Immature natural killer cell (primary cell): ENCODE measurements at regions not wholly inside any gene's neighbourhood (a gene's known extent, or its start where the extent isn't known, plus 50 kb on each side); places are given as distances from the start of the nearest gene placed in this dataset.

ENCODE experiments used
- DNase-seq, 3 donors: peaks; one replicate each; pipeline ENCODE4 v3.0.0; 2022; ENCODE audit warnings: mixed read lengths in 1 of 3
- H3K27ac Mint-ChIP-seq, 6 donors: one replicate each; pipeline ENCODE4 v1.8.0; 2020; ENCODE audit warnings: mixed read lengths in 6 of 6, mild to moderate bottlenecking in 5 of 6, inconsistent platforms in 4 of 6, moderate library complexity in 3 of 6
- H3K27me3 Mint-ChIP-seq, 3 donors: one replicate each; pipeline ENCODE4 v1.8.0; 2020 to 2021; ENCODE audit warnings: low read depth in 3 of 3, mild to moderate bottlenecking in 3 of 3, mixed read lengths in 3 of 3, moderate library complexity in 3 of 3, inconsistent platforms in 1 of 3
- H3K36me3 Mint-ChIP-seq, 3 donors: one replicate each; pipeline ENCODE4 v1.8.0; 2020; ENCODE audit warnings: mixed read lengths in 3 of 3, inconsistent platforms in 2 of 3, mild to moderate bottlenecking in 2 of 3
- H3K4me1 Mint-ChIP-seq, 2 donors: one replicate each; pipeline ENCODE4 v1.8.0; 2020; ENCODE audit warnings: inconsistent platforms in 2 of 2, mild to moderate bottlenecking in 2 of 2, mixed read lengths in 2 of 2, moderate library complexity in 1 of 2
- H3K4me3 Mint-ChIP-seq, 5 donors: one replicate each; pipeline ENCODE4 v1.8.0; 2020; ENCODE audit warnings: mild to moderate bottlenecking in 5 of 5, mixed read lengths in 5 of 5, inconsistent platforms in 3 of 5, moderate library complexity in 3 of 5
- H3K9me3 Mint-ChIP-seq, 6 donors: one replicate each; pipeline ENCODE4 v1.8.0; 2020; ENCODE audit warnings: mild to moderate bottlenecking in 6 of 6, mixed read lengths in 6 of 6, inconsistent platforms in 4 of 6, moderate library complexity in 3 of 6

DNA sequence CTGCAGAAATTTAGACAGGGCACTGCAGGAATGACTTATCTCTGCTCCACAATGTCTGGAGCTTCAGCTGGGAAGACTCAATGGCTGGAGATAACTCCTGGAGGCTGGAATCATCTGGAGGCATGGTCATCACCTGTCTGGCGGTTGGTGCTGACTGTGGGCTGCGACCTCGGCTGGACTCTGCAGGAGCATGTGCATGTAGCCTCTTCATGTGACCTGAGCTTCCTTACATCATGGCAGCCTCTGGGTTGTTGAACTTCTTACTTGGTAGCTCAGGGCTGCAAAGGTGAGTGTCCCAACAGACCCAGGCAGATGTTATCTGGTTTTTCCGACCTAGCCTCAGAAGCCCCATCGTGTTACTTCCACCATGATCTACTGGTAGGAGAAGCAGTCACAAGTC lies 188.2 kb upstream of the RPL38 start:
- Mint-ChIP-seq H3K9me3 (no peaks in the 10 kb centered on the region), H3K4me3 (no peak overlapping the region), H3K27ac (no peak overlapping the region), H3K36me3 (no peaks in the 10 kb centered on the region), H3K4me1 (no peaks in the 10 kb centered on the region), H3K27me3 (peaks cover 2 to 24% (median 6%) of the 10 kb centered on the region in 3 donors)
- no peak for DNase-seq

DNA sequence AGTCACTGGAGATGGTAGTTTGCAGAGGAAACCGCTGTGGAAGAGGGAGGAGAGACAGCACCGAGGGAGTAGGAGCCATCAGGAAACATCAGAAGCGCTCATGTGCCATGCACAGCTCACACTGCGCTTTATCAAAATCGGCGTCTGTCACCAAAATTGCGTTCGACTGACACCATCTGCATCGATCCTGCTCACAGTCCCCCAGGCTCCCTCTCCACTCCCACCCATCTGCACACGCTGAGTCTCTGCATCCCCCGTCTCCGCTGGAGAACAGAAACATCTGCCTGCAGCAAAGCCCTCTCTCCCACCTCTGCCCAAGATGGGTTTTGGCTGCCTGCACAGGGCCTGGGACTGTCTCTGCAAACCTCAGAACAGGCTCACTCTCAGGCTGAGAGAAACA lies 187.5 kb upstream of the RPL38 start:
- H3K27me3 Mint-ChIP-seq = peaks cover 2 to 17% (median 6%) of the 10 kb centered on the region in 3 donors
- H3K36me3 Mint-ChIP-seq = no peaks in the 10 kb centered on the region
- H3K4me3 Mint-ChIP-seq = no peak overlapping the region
- H3K9me3 Mint-ChIP-seq = no peaks in the 10 kb centered on the region
- H3K4me1 Mint-ChIP-seq = no peaks in the 10 kb centered on the region
- DNase-seq = no peak
- no peak overlapping the region for H3K27ac Mint-ChIP-seq

DNA sequence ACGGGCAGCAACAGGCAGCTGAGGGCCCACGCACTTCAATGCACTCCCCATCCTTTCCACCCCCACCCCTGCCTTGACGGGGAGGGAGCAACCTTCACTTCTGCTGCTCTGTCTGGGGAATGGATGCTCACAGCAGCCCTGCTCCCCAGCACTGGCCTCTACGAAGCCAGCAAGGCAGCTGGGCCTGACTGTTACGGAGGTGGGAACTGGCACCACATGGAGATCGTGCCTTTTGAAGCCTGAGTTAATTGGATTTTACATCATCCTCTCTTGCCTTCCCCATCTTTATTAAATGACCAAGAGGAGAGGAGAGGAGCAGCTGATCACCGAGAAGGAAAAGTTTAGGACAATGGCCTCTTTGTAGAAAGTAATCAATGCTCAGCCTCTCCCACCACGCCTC lies 187.0 kb upstream of the RPL38 start:
- Mint-ChIP-seq H3K27ac (no peak overlapping the region), H3K27me3 (peaks cover 2 to 17% (median 6%) of the 10 kb centered on the region in 3 donors), H3K4me1 (no peaks in the 10 kb centered on the region), H3K36me3 (no peaks in the 10 kb centered on the region), H3K4me3 (no peak overlapping the region), H3K9me3 (no peaks in the 10 kb centered on the region)
- no peak for DNase-seq

DNA sequence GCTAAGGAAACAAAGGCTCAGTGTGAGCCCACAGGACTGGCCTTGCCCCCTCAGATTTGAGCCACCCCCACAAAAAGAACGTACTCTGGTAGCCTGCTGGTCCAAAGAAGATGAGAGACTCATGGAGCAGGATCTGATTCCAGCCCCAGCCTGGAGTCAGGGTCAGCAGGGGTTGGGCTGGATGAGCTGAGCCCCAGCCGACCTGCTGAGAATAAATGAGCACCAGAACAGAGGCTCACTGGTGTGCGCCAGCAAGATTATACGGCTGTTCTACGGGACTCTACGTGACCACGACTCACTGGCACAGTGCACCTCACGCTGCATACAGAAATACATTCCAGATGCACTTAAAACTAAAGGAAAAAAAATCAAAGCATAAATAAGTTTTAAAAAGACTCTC lies 186.0 kb upstream of the RPL38 start:
- Mint-ChIP-seq H3K27me3 (peaks cover 2 to 17% (median 6%) of the 10 kb centered on the region in 3 donors), H3K36me3 (no peaks in the 10 kb centered on the region), H3K4me3 (no peak overlapping the region), H3K4me1 (no peaks in the 10 kb centered on the region), H3K27ac (no peak overlapping the region), H3K9me3 (no peaks in the 10 kb centered on the region)
- DNase-seq = no peak

DNA sequence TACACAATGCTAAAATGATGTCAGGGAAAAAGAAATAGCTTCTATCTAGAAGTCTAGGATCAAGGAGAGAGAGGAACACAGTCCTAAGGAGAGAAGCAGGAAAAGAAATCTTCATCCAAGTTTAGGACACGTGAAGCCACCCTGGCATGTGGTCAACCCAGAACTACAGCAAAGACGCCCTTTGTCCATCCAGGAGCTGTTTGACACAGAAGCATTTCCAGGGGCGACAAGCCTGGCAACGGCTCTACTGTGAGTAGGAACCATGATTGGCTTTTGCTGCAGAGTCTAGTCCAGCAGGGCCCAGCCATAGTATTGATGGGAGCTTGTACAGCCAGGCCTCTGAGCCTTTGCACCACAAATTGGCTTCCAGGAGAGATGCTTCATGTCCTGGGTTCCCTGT lies 185.4 kb upstream of the RPL38 start:
- no peaks in the 10 kb centered on the region for H3K4me1 Mint-ChIP-seq
- no peak overlapping the region for H3K4me3 Mint-ChIP-seq
- H3K9me3 Mint-ChIP-seq = no peaks in the 10 kb centered on the region
- no peak for DNase-seq
- peaks cover 2 to 14% (median 6%) of the 10 kb centered on the region in 3 donors for H3K27me3 Mint-ChIP-seq
- no peak overlapping the region for H3K27ac Mint-ChIP-seq
- no peaks in the 10 kb centered on the region for H3K36me3 Mint-ChIP-seq

DNA sequence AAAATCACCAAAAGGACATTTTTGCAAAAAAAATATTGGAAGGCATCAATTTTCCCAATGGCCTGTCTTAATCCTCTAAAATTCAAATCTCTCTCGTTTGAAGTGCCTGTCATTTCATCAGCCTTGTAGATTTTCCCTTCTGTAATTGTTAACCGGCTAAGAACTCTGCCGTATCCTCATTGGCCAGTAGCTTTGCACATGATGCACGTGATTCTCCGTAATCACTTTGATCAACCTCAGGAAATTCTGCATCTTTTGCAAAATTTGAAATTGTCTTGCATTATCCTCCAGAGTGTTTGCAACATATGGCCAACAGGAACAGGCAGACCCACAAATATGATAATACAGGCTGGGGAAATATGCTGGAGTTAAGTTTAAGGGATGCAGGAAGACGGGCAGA lies 184.2 kb upstream of the RPL38 start:
- H3K9me3 Mint-ChIP-seq = no peaks in the 10 kb centered on the region
- no peak for DNase-seq
- peaks cover 0 to 7% (median 6%) of the 10 kb centered on the region in 3 donors for H3K27me3 Mint-ChIP-seq
- no peaks in the 10 kb centered on the region for H3K4me1 Mint-ChIP-seq
- H3K4me3 Mint-ChIP-seq = no peak overlapping the region
- H3K36me3 Mint-ChIP-seq = no peaks in the 10 kb centered on the region
- H3K27ac Mint-ChIP-seq = no peak overlapping the region

DNA sequence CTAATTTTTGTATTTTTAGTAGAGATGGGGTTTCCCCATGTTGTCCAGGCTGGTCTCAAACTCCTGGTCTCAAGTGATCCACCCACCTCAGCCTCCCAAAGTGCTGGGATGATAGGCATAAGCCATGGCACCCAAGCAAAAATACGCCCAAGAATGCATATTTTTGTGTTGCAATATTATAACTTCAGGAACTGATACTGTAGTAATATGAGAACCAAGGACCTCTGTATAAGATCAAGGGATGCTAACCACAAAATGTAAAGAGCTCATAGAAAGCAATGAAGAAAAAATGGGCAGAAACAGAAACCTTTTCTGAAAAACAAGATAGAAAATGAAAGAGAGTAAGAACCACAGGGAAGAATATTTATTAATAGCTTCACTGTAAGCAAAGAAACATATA lies 183.6 kb upstream of the RPL38 start:
- no peaks in the 10 kb centered on the region for H3K4me1 Mint-ChIP-seq
- H3K27me3 Mint-ChIP-seq = peaks cover 2 to 7% (median 5%) of the 10 kb centered on the region in 3 donors
- H3K27ac Mint-ChIP-seq = no peak overlapping the region
- H3K36me3 Mint-ChIP-seq = no peaks in the 10 kb centered on the region
- no peaks in the 10 kb centered on the region for H3K9me3 Mint-ChIP-seq
- no peak for DNase-seq
- no peak overlapping the region for H3K4me3 Mint-ChIP-seq

DNA sequence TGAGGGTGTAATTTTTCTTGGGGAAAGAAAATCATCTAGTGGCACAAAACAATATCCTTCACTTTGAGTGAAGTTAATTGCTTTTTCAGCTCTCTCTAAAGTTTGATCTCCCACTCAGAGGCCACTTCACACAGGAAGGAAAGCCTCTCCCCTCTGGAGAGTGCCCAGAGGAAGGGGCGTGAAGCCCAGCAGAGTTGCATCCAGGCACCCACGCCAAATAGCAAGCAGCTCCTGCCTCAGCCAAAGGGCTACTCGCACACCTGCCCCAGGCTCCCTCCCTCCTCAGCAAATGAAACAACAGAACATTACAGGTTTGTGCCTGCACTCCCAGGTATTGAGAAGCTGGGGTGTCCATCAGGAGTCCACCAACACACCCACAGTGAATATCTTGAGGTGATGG lies 183.0 kb upstream of the RPL38 start:
- no peak for DNase-seq
- H3K36me3 Mint-ChIP-seq = no peaks in the 10 kb centered on the region
- H3K4me3 Mint-ChIP-seq = no peak overlapping the region
- H3K27ac Mint-ChIP-seq = no peak overlapping the region
- H3K4me1 Mint-ChIP-seq = no peaks in the 10 kb centered on the region
- H3K27me3 Mint-ChIP-seq = peaks cover 2 to 11% (median 5%) of the 10 kb centered on the region in 3 donors
- no peaks in the 10 kb centered on the region for H3K9me3 Mint-ChIP-seq

DNA sequence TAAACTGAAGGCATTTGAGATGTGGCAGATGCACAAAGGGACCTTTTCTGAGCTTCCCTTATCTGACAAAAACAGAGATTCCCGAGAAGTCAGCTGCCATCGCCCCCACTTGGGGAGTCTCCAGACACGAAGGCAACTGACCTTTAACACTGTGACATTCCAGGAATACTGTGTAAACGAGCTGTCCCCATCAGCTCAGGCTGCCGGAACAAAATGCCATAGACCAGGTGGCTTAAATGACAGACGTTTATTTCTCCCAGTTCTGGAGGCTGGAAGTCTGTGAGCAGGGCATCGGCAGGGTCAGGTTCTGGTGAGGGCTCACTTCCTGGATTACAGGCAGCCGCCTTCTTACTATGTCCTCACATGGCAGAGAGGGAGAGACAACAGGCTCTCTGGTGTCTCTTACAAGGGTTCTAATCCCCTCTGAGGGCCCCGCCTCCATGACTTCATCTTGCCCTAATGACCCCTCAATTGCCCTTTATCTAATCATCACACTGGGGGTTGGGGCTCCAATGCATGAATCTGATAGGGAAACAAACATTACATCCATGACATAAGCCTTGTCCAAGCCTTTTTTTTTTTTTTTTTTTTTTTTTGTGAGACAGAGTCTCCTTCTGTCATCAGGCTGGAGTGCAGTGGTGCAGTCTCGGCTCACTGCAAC lies 178.5 kb upstream of the RPL38 start:
- H3K27ac Mint-ChIP-seq = no peak overlapping the region
- DNase-seq = no peak

DNA sequence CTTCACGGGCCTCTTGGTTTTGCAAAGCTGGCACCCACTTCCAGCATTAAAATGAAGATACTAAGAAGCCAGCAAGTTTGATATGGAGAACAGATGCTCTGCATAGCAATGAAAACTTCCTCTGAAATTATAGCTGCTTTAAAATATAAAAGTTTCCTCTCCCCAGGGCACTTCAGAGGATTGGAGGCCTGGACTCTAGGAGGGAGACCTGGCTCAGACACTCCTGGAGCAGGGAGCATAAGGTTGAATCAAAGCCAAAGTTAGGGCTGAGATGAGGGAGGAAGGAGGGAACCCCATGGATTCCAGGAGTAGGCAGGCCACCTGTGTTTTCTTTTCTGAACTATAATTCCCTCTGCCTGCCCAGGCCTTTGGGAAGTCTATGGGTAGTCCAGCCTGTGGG lies 176.0 kb upstream of the RPL38 start:
- no peak for DNase-seq
- H3K4me1 Mint-ChIP-seq = peaks cover 6 to 14% of the 10 kb centered on the region in 2 donors
- H3K4me3 Mint-ChIP-seq = no peak overlapping the region
- H3K27me3 Mint-ChIP-seq = peaks cover 2 to 9% (median 8%) of the 10 kb centered on the region in 3 donors
- H3K27ac Mint-ChIP-seq = no peak overlapping the region
- H3K36me3 Mint-ChIP-seq = no peaks in the 10 kb centered on the region
- no peaks in the 10 kb centered on the region for H3K9me3 Mint-ChIP-seq

More for the DNA sequence above, 178.5 kb upstream of the RPL38 start:
- no peaks in the 10 kb centered on the region for H3K36me3 Mint-ChIP-seq
- no peaks in the 10 kb centered on the region for H3K9me3 Mint-ChIP-seq
- peaks cover 2 to 9% (median 6%) of the 10 kb centered on the region in 3 donors for H3K27me3 Mint-ChIP-seq
- H3K4me1 Mint-ChIP-seq = peaks cover 6 to 14% of the 10 kb centered on the region in 2 donors
- no peak overlapping the region for H3K4me3 Mint-ChIP-seq

DNA sequence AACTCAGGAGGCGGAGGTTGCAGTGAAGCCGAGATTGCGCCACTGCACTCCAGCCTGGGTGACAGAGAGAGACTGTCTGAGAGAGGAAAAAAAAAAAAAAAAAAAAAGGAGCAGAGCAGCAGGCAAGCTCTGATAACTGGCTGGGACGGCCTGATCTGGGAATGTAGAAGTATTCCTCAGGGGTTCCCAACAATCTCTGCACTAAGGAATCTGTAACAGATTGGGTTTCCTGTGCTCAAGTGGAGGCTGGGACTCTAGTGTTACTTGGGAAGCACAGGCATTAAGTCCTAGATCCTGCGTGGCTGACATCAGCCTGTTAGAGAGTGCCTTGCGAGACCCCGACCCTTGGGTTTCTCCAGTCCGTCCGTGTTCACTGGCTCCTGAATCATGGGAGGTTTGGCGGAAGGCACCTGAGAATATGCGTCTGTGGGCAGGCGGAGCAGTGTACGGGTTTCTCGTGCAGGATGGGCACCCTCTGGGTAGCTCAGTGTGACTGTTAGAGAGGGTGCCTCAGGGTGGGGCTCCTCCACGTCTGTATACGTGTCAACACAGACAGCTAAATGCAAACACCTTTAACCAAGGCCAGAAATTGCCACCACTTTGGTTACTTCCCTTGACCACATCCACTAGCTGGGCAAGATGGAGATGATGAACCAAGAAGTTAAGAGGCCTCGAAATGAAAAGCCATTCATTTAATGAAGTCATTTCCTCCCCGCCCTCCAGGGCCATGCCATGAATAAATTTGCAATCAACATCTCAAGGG lies 174.9 kb upstream of the RPL38 start:
- H3K27me3 Mint-ChIP-seq = peaks cover 2 to 9% (median 8%) of the 10 kb centered on the region in 3 donors
- DNase-seq = peak; percentile 24 to 45 (median 40)
- peak overlapping the region in 1 of 5 donors; percentile 23 for H3K4me3 Mint-ChIP-seq
- H3K27ac Mint-ChIP-seq = no peak overlapping the region
- no peaks in the 10 kb centered on the region for H3K36me3 Mint-ChIP-seq
- peaks cover 6 to 14% of the 10 kb centered on the region in 2 donors for H3K4me1 Mint-ChIP-seq
- no peaks in the 10 kb centered on the region for H3K9me3 Mint-ChIP-seq

DNA sequence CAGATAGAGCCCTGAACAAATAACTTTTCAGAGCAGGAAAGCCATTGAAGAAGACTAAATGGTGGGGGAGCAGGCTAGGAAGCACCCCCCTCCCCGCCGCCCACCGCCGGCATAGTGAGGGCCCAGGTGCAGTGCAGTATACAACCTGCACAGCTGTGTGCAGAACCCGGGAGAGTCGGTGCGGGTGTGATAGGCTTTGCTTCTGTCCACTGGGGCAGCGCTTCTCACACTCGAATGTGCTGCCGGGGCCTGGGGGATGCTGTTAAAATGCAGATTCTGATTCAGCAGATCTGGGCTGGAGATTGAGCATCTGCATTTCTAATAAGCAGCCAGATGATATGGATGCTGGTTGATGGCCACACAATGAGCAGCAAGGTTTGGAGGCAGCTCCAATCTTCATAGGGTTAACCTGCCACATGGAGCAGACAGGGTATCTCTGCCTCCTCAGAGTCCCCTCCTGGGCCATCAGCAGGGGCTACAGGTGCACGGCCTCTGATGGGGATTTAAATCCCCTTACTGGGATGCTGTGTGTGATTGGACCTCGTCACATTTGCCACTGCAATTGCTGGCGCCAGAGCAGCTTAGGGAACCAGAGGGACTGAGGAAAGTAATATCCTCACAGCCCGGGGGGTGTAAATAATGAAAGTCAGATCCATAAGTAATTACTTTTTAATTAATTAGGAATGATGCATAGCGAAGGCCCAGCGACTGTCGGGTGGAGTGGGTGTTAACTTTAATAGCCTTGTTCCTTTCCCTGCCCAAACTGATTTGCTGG lies 172.0 kb upstream of the RPL38 start:
- Mint-ChIP-seq H3K4me1 (peaks cover 6 to 14% of the 10 kb centered on the region in 2 donors), H3K27me3 (peaks cover 0 to 7% (median 6%) of the 10 kb centered on the region in 3 donors), H3K36me3 (no peaks in the 10 kb centered on the region), H3K4me3 (no peak overlapping the region), H3K27ac (no peak overlapping the region), H3K9me3 (no peaks in the 10 kb centered on the region)
- no peak for DNase-seq

DNA sequence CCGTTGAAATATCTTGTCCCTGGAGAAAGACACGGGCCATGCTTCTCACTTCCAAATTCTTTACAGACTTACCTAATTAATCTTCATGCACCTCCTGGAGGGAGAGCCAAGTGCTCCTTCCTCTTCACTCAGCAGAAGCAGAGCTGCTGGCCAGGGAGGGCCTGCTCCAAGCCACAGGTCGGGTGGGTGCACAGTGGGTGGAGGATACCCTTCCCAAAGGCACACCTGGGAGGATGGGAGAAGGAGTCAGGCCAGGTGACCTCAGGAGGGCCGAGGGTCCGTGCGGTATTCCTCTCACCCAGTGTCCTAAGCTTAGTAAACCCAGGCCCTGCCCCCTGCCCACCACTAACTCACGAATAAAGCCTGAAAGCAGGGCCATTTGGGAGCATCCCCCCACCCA lies 171.3 kb upstream of the RPL38 start:
- no peaks in the 10 kb centered on the region for H3K9me3 Mint-ChIP-seq
- no peaks in the 10 kb centered on the region for H3K36me3 Mint-ChIP-seq
- DNase-seq = no peak
- peaks cover 6 to 14% of the 10 kb centered on the region in 2 donors for H3K4me1 Mint-ChIP-seq
- peak overlapping the region in 1 of 6 donors; percentile 17 for H3K27ac Mint-ChIP-seq
- no peak overlapping the region for H3K4me3 Mint-ChIP-seq
- H3K27me3 Mint-ChIP-seq = peaks cover 0 to 9% (median 4%) of the 10 kb centered on the region in 3 donors

DNA sequence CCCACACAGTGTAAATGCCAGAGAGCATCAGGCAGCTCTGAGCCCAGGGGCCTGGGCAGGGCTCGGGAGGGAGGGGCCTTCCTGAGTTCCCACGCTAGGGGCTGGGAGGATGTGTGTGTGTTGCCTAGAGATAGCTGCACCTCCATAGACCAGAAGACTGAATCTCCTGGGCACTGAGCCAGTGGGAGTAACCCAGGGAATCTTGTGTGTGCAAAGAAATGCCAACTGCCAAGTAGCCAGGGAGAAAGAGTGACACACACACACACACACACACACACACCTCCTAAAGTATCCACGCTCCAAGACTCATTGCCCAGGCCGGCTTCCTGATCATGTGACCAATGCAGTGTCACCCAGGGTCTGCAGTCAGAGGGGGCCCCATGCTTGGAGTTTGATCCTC lies 166.2 kb upstream of the RPL38 start:
- Mint-ChIP-seq H3K36me3 (no peaks in the 10 kb centered on the region), H3K27ac (no peak overlapping the region), H3K4me3 (no peak overlapping the region), H3K9me3 (no peaks in the 10 kb centered on the region), H3K27me3 (peaks cover 2 to 3% (median 3%) of the 10 kb centered on the region in 3 donors), H3K4me1 (no peaks in the 10 kb centered on the region)
- no peak for DNase-seq
